ENCODE measurements at regions not wholly inside any gene's neighbourhood (a gene's known extent, or its start where the extent isn't known, plus 50 kb on each side); places are given as distances from the start of the nearest gene placed in this dataset.

DNA sequence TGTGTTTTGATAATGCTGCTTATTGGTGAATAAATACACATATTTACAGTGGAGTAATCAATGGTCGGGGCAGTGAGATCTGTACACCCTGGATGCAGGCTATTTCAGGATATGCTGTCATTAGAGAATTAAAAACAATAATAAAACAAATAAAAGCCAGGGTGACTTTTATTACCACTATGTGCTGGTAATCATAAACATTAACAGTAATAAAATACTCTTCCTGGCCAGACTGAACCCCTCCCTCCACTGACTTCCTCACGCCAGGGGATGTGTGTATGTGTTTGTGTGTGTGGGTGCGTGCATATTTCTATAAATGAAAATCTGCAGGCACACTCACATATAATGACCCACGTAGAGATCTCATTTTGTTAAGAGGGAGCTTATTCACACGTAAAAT, 98.0 kb upstream of the MAP9 start:
- TF ChIP-seq ZNF202 (tag by site-specific recombination; IDR thresholded peaks at IDR 0.05; ENCODE audit: borderline replicate concordance): no peak
- no peak for TF ChIP-seq ZNF626 (tag by site-specific recombination; IDR thresholded peaks at IDR 0.05)
- TF ChIP-seq, protein P1, sequence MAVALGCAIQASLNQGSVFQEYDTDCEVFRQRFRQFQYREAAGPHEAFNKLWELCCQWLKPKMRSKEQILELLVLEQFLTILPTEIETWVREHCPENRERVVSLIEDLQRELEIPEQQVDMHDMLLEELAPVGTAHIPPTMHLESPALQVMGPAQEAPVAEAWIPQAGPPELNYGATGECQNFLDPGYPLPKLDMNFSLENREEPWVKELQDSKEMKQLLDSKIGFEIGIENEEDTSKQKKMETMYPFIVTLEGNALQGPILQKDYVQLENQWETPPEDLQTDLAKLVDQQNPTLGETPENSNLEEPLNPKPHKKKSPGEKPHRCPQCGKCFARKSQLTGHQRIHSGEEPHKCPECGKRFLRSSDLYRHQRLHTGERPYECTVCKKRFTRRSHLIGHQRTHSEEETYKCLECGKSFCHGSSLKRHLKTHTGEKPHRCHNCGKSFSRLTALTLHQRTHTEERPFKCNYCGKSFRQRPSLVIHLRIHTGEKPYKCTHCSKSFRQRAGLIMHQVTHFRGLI (tag by site-specific recombination; IDR thresholded peaks at IDR 0.05): no peak
- TF ChIP-seq, protein P2, sequence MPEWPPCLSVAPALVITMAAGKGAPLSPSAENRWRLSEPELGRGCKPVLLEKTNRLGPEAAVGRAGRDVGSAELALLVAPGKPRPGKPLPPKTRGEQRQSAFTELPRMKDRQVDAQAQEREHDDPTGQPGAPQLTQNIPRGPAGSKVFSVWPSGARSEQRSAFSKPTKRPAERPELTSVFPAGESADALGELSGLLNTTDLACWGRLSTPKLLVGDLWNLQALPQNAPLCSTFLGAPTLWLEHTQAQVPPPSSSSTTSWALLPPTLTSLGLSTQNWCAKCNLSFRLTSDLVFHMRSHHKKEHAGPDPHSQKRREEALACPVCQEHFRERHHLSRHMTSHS (tag by site-specific recombination; IDR thresholded peaks at IDR 0.05): no peak
- TF ChIP-seq, protein P3, sequence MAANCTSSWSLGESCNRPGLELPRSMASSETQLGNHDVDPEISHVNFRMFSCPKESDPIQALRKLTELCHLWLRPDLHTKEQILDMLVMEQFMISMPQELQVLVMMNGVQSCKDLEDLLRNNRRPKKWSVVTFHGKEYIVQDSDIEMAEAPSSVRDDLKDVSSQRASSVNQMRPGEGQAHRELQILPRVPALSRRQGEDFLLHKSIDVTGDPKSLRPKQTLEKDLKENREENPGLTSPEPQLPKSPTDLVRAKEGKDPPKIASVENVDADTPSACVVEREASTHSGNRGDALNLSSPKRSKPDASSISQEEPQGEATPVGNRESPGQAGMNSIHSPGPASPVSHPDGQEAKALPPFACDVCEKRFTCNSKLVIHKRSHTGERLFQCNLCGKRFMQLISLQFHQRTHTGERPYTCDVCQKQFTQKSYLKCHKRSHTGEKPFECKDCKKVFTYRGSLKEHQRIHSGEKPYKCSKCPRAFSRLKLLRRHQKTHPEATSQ (tag by site-specific recombination; IDR thresholded peaks at IDR 0.05): no peak
- no peak for TF ChIP-seq ZNF514 (tag by site-specific recombination; IDR thresholded peaks at IDR 0.05)
- TF ChIP-seq ZNF510 (tag by site-specific recombination; IDR thresholded peaks at IDR 0.05; ENCODE audit: insufficient replicate concordance): no peak
- TF ChIP-seq ZNF629 (tag by site-specific recombination; IDR thresholded peaks at IDR 0.05): no peak
- no peak for TF ChIP-seq ZNF138 (tag by site-specific recombination; IDR thresholded peaks at IDR 0.05; ENCODE audit: borderline replicate concordance)
- no peak for TF ChIP-seq ZNF423 (tag by site-specific recombination; IDR thresholded peaks at IDR 0.05)
- TF ChIP-seq, protein P4, sequence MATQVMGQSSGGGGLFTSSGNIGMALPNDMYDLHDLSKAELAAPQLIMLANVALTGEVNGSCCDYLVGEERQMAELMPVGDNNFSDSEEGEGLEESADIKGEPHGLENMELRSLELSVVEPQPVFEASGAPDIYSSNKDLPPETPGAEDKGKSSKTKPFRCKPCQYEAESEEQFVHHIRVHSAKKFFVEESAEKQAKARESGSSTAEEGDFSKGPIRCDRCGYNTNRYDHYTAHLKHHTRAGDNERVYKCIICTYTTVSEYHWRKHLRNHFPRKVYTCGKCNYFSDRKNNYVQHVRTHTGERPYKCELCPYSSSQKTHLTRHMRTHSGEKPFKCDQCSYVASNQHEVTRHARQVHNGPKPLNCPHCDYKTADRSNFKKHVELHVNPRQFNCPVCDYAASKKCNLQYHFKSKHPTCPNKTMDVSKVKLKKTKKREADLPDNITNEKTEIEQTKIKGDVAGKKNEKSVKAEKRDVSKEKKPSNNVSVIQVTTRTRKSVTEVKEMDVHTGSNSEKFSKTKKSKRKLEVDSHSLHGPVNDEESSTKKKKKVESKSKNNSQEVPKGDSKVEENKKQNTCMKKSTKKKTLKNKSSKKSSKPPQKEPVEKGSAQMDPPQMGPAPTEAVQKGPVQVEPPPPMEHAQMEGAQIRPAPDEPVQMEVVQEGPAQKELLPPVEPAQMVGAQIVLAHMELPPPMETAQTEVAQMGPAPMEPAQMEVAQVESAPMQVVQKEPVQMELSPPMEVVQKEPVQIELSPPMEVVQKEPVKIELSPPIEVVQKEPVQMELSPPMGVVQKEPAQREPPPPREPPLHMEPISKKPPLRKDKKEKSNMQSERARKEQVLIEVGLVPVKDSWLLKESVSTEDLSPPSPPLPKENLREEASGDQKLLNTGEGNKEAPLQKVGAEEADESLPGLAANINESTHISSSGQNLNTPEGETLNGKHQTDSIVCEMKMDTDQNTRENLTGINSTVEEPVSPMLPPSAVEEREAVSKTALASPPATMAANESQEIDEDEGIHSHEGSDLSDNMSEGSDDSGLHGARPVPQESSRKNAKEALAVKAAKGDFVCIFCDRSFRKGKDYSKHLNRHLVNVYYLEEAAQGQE (tag by site-specific recombination; IDR thresholded peaks at IDR 0.05): no peak
- TF ChIP-seq, protein P5, sequence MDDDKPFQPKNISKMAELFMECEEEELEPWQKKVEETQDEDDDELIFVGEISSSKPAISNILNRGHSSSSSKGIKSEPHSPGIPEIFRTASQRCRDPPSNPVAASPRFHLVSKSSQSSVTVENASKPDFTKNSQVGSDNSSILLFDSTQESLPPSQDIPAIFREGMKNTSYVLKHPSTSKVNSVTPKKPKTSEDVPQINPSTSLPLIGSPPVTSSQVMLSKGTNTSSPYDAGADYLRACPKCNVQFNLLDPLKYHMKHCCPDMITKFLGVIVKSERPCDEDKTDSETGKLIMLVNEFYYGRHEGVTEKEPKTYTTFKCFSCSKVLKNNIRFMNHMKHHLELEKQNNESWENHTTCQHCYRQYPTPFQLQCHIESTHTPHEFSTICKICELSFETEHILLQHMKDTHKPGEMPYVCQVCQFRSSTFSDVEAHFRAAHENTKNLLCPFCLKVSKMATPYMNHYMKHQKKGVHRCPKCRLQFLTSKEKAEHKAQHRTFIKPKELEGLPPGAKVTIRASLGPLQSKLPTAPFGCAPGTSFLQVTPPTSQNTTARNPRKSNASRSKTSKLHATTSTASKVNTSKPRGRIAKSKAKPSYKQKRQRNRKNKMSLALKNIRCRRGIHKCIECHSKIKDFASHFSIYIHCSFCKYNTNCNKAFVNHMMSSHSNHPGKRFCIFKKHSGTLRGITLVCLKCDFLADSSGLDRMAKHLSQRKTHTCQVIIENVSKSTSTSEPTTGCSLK (tag by site-specific recombination; IDR thresholded peaks at IDR 0.05): no peak
- POLR2A ChIA-PET: no interaction called here
- H3K9me3 ChIP-seq (ENCODE audit: control insufficient read depth, insufficient read depth, low read depth, low read length): no peaks in the 10 kb centered on the region
- CTCF ChIA-PET: no interaction called here
- no peaks in the 10 kb centered on the region for H3K36me3 ChIP-seq (ENCODE audit: control insufficient read depth in 2 of 2, insufficient read depth in 1 of 2, low read length in 2 of 2)
- no peaks in the 10 kb centered on the region for H3K4me1 ChIP-seq (ENCODE audit: control insufficient read depth, insufficient read depth, low read length)
- H3K27ac ChIP-seq (ENCODE audit: extremely low read depth, low read depth, low read length): no peak overlapping the region
- no peak overlapping the region for H3K4me3 ChIP-seq (ENCODE audit: low read depth, low read length)

DNA sequence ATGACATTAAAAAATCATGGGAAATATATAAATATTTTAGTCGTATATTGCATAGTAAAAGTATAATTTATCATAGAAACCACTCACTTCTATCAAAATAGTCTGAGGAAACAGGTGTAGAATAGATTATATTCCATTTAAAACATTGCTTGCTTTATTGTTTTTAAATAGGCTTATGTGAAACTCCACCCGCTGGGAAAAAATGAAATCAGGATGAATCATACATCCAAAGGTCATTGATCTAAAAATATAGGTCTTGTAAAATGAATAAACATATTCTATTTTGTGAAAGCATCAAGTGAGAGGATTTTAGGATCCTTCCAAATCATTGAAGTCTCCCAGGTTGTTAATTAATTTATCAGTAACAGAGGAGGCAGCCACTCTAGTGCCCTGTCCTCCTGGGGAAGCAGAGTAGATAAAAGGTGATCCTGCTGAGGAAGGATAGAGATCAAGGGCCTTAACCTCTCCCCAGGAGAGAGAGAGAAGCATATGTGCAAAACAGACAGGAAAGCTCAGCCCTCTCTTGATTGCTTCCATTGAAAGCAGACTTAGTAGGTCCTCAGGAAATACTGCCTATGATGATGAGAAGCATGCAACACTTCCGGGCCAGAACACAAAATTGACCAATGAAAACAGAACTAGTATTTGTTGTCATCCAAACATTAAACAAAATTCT, 96.8 kb upstream of the MAP9 start:
- Histone ChIP-seq H3K4me1 (ENCODE audit: control insufficient read depth, insufficient read depth, low read length) (no peaks in the 10 kb centered on the region), H3K27ac (ENCODE audit: extremely low read depth, low read depth, low read length) (no peak overlapping the region), H3K36me3 (ENCODE audit: control insufficient read depth in 2 of 2, insufficient read depth in 1 of 2, low read length in 2 of 2) (no peaks in the 10 kb centered on the region), H3K4me3 (ENCODE audit: low read depth, low read length) (no peak overlapping the region), H3K9me3 (ENCODE audit: control insufficient read depth, insufficient read depth, low read depth, low read length) (no peaks in the 10 kb centered on the region)
- POLR2A ChIA-PET: no interaction called here
- no peak for TF ChIP-seq ZNF24 (tag by site-specific recombination; IDR thresholded peaks at IDR 0.05)
- no peak for TF ChIP-seq ZNF596 (tag by site-specific recombination; IDR thresholded peaks at IDR 0.05)
- no peak for TF ChIP-seq KLF10 (tag by site-specific recombination; IDR thresholded peaks at IDR 0.05)
- no peak for TF ChIP-seq ZBTB20 (tag by site-specific recombination; IDR thresholded peaks at IDR 0.05)
- no peak for TF ChIP-seq KLF9 (tag by site-specific recombination; IDR thresholded peaks at IDR 0.05; ENCODE audit: low read depth)
- TF ChIP-seq ZNF341 (tag by site-specific recombination; IDR thresholded peaks at IDR 0.05; ENCODE audit: low read depth): no peak
- no peak for TF ChIP-seq ZNF624 (tag by site-specific recombination; IDR thresholded peaks at IDR 0.05)
- no peak for TF ChIP-seq ZNF660 (tag by site-specific recombination; IDR thresholded peaks at IDR 0.05)
- CTCF ChIA-PET: no interaction called here

Measured in HEK293 (cell line).